ENCODE measurements at regions not wholly inside any gene's neighbourhood (a gene's known extent, or its start where the extent isn't known, plus 50 kb on each side); places are given as distances from the start of the nearest gene placed in this dataset.
"Not testable (repeated sequence)": the region's sequence is repeated elsewhere in the genome, so short reads cannot be mapped to it uniquely, and the experiment has no call there.

- H3K4me2 ChIP-seq (ENCODE audit: unreplicated experiment): peak overlapping the region; percentile 10
- no peak overlapping the region for H3K9ac ChIP-seq
- whole genome bisulfite sequencing, 2 experiments (ENCODE audit: low coverage in 1 of 2, low lambda C conversion rate in 2 of 2, missing lambda C conversion rate in 2 of 2): 6 to 15% methylated on average over 8 of the region's 8 CpGs
- DNase-seq: peak; percentile 34
- H3K79me2 ChIP-seq (ENCODE audit: insufficient read depth): no peaks in the 10 kb centered on the region
- in situ Hi-C loops (cut with MboI): no loop called here
- no peak overlapping the region for H3K27ac ChIP-seq
- no peaks in the 10 kb centered on the region for H3K27me3 ChIP-seq (replicated peaks; ENCODE audit: insufficient read depth)
- no peaks in the 10 kb centered on the region for H3F3A ChIP-seq (ENCODE audit: insufficient read depth)
- H3K36me3 ChIP-seq (ENCODE audit: low read depth): no peaks in the 10 kb centered on the region
- H3K9me2 ChIP-seq (ENCODE audit: insufficient read depth): no peaks in the 10 kb centered on the region
- no peaks in the 10 kb centered on the region for H3K9me3 ChIP-seq (ENCODE audit: low read depth)
- no peak for TF ChIP-seq EZH2phosphoT487 (IDR thresholded peaks at IDR 0.05; ENCODE audit: insufficient read depth, low read depth)
- TF ChIP-seq EZH2 (IDR thresholded peaks at IDR 0.05; ENCODE audit: insufficient read depth, poor library complexity, severe bottlenecking): no peak
- H3K4me3 ChIP-seq: no peak overlapping the region
- H4K20me1 ChIP-seq (ENCODE audit: insufficient read depth): no peaks in the 10 kb centered on the region
- peak overlapping the region; percentile 84 for H2AFZ ChIP-seq
- H3K4me1 ChIP-seq (ENCODE audit: insufficient read depth): peaks cover 11% of the 10 kb centered on the region; the same call in 1 of the 2 replicates
These were observed 55.2 kb upstream of the GBE1 start for GRCh38 chr3:81816473-81817250.

- H3F3A ChIP-seq (ENCODE audit: insufficient read depth); H3K36me3 ChIP-seq (ENCODE audit: low read depth); DNase-seq; H3K9me2 ChIP-seq (ENCODE audit: insufficient read depth); H3K9ac ChIP-seq; H3K27ac ChIP-seq; H3K4me3 ChIP-seq; H3K9me3 ChIP-seq (ENCODE audit: low read depth); H3K27me3 ChIP-seq (replicated peaks; ENCODE audit: insufficient read depth); H3K4me1 ChIP-seq (ENCODE audit: insufficient read depth); in situ Hi-C loops (cut with MboI); H3K79me2 ChIP-seq (ENCODE audit: insufficient read depth); H2AFZ ChIP-seq; H4K20me1 ChIP-seq (ENCODE audit: insufficient read depth); H3K4me2 ChIP-seq (ENCODE audit: unreplicated experiment): not testable (repeated sequence)
- 91 to 95% methylated on average over 12 to 24 of the region's 25 CpGs for WGBS, 2 experiments (ENCODE audit: low coverage in 1 of 2, low lambda C conversion rate in 2 of 2, missing lambda C conversion rate in 2 of 2)
These were observed 50.7 kb upstream of the GBE1 start for GRCh38 chr3:81812098-81812497.
